Gastroesophageal sphincter (tissue), 3 donors: ENCODE measurements at regions not wholly inside any gene's neighbourhood (a gene's known extent, or its start where the extent isn't known, plus 50 kb on each side); places are given as distances from the start of the nearest gene placed in this dataset.

ENCODE experiments used
- EP300 ChIP-seq: sonication (generic); formaldehyde crosslinking; IDR thresholded peaks from one replicate; pipeline ENCODE4 v1.6.1; 2017; ENCODE audit warnings: antibody characterized with exemption, mild to moderate bottlenecking
- POLR2A ChIP-seq, 2 donors: fragments of 450-650 bp; IDR thresholded peaks; one replicate each; pipeline ENCODE4 v1.6.1; 2017; ENCODE audit warnings: antibody characterized with exemption in 2 of 2, mild to moderate bottlenecking in 2 of 2, moderate library complexity in 1 of 2
- POLR2AphosphoS5 ChIP-seq: sonication (generic); formaldehyde crosslinking; IDR thresholded peaks from one replicate; pipeline ENCODE4 v1.6.1; 2017; ENCODE audit warnings: antibody characterized with exemption
- TF ChIP-seq, protein P1 (sequence below), 4 experiments: fragments of 200-600 bp in 2 of 4; fragments of 450-650 bp in 2 of 4; sonication (generic) in 1 of 4; IDR thresholded peaks; one replicate each; pipeline ENCODE4 v1.5.1; 2017 to 2019; ENCODE audit warnings: antibody characterized with exemption in 4 of 4, mild to moderate bottlenecking in 2 of 4, moderate library complexity in 2 of 4

DNA sequence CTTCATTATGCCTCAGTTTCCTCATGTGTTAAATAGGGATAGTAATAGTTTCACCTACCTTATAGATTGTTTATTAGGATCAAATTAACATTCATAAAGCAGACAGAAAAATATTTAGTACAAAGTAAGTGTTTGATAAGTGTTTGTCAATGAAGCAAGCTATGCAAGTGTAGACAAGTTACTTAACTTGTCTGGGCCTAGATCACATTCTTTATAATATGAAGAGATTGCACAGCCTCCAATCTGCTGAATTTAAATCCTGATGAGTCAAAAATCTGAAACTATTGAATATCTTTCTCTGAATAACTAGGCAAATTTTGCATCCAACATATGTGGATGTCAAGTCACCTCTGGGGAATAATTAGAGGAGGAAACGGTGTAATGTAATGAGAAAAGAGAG, 170.5 kb downstream of the MZT1 start:
- TF ChIP-seq, protein P1, sequence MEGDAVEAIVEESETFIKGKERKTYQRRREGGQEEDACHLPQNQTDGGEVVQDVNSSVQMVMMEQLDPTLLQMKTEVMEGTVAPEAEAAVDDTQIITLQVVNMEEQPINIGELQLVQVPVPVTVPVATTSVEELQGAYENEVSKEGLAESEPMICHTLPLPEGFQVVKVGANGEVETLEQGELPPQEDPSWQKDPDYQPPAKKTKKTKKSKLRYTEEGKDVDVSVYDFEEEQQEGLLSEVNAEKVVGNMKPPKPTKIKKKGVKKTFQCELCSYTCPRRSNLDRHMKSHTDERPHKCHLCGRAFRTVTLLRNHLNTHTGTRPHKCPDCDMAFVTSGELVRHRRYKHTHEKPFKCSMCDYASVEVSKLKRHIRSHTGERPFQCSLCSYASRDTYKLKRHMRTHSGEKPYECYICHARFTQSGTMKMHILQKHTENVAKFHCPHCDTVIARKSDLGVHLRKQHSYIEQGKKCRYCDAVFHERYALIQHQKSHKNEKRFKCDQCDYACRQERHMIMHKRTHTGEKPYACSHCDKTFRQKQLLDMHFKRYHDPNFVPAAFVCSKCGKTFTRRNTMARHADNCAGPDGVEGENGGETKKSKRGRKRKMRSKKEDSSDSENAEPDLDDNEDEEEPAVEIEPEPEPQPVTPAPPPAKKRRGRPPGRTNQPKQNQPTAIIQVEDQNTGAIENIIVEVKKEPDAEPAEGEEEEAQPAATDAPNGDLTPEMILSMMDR (IDR thresholded peaks at IDR 0.05): no peak
- no peak for TF ChIP-seq EP300
- TF ChIP-seq POLR2A (IDR thresholded peaks at IDR 0.05): no peak
- TF ChIP-seq POLR2AphosphoS5: no peak
